ENCODE measurements at regions not wholly inside any gene's neighbourhood (a gene's known extent, or its start where the extent isn't known, plus 50 kb on each side); places are given as distances from the start of the nearest gene placed in this dataset.

- no peak for DNase-seq (ENCODE audit: low spot score)
- TF ChIP-seq CTCF (IDR thresholded peaks at IDR 0.05; ENCODE audit: extremely low read depth, insufficient read depth, missing control alignments) = no peak
- in situ Hi-C loops (cut with MboI; ENCODE audit: low pct_unique_long_range_greater_than_20kb, low sequenced_read_pairs, unreplicated experiment) = no loop called here
Measured at GRCh38 chr5:2137444-2138050, 254.8 kb upstream of the IRX4 start.

- in situ Hi-C loops (cut with MboI; ENCODE audit: low pct_unique_long_range_greater_than_20kb, low sequenced_read_pairs, unreplicated experiment) = no loop called here
- no peak for DNase-seq (ENCODE audit: low spot score)
- no peak for TF ChIP-seq CTCF (IDR thresholded peaks at IDR 0.05; ENCODE audit: extremely low read depth, insufficient read depth, missing control alignments)
Measured at GRCh38 chr5:2136728-2137333, 254.1 kb upstream of the IRX4 start.

- no peak for DNase-seq (ENCODE audit: low spot score)
- no peak for TF ChIP-seq CTCF (IDR thresholded peaks at IDR 0.05; ENCODE audit: extremely low read depth, insufficient read depth, missing control alignments)
- in situ Hi-C loops (cut with MboI; ENCODE audit: low pct_unique_long_range_greater_than_20kb, low sequenced_read_pairs, unreplicated experiment) = no loop called here
Measured at GRCh38 chr5:2135833-2136232, 253.1 kb upstream of the IRX4 start.

GRCh38 chr5:2135354-2135753, 252.6 kb upstream of the IRX4 start:
- DNase-seq (ENCODE audit: low spot score) = no peak
- TF ChIP-seq CTCF (IDR thresholded peaks at IDR 0.05; ENCODE audit: extremely low read depth, insufficient read depth, missing control alignments) = no peak
- in situ Hi-C loops (cut with MboI; ENCODE audit: low pct_unique_long_range_greater_than_20kb, low sequenced_read_pairs, unreplicated experiment) = no loop called here

GRCh38 chr5:2134543-2135292, 252.0 kb upstream of the IRX4 start:
- no peak for DNase-seq (ENCODE audit: low spot score)
- in situ Hi-C loops (cut with MboI; ENCODE audit: low pct_unique_long_range_greater_than_20kb, low sequenced_read_pairs, unreplicated experiment) = no loop called here
- no peak for TF ChIP-seq CTCF (IDR thresholded peaks at IDR 0.05; ENCODE audit: extremely low read depth, insufficient read depth, missing control alignments)

GRCh38 chr5:2133936-2134335, 251.2 kb upstream of the IRX4 start:
- no peak for TF ChIP-seq CTCF (IDR thresholded peaks at IDR 0.05; ENCODE audit: extremely low read depth, insufficient read depth, missing control alignments)
- no peak for DNase-seq (ENCODE audit: low spot score)
- in situ Hi-C loops (cut with MboI; ENCODE audit: low pct_unique_long_range_greater_than_20kb, low sequenced_read_pairs, unreplicated experiment) = no loop called here

Measured in GM13977 (cell line).